HCT116 (cell line): ENCODE measurements at regions not wholly inside any gene's neighbourhood (a gene's known extent, or its start where the extent isn't known, plus 50 kb on each side); places are given as distances from the start of the nearest gene placed in this dataset.
A peak's percentile ranks its signal among the peaks of the same experiment; 100 is the strongest.

Source experiments
- ATAC-seq: fragments of 200-7000 bp; cut with Tn5 transposase; 2 replicates; pipeline ENCODE4 v1.9.1; 2020; ENCODE audit warnings: mild to moderate bottlenecking, moderate library complexity
- BruUV-seq: library from RNA; stranded (reverse); fragments of 400-500 nt; replicated peaks from 2 replicates; lab custom pipeline; 2021; lab: Mats Ljungman, UMichigan
- CTCF ChIA-PET: fragments of 300-600 bp; sonication (Branson Sonifier 250); formaldehyde crosslinking; loops from one replicate; lab custom pipeline; 2021; ENCODE audit warnings: antibody characterized with exemption; lab: Charles Lee
- POLR2A ChIA-PET: fragments of 300-600, 350-600 bp; sonication (Branson Sonifier 250); formaldehyde crosslinking; loops from one replicate; lab custom pipeline; 2021; ENCODE audit warnings: antibody characterized with exemption; lab: Charles Lee
- RAD21 ChIA-PET, 2 experiments: fragments of 300-600 bp; sonication (Branson Sonifier 250); formaldehyde crosslinking; loops; one replicate each; lab custom pipeline; 2023; ENCODE audit warnings: low total read pairs in 2 of 2; ENCODE audit not compliant: uncharacterized antibody in 2 of 2, unreplicated experiment in 2 of 2, low non-redundant PET in 1 of 2; lab: Charles Lee
- DNase-seq: peaks from one replicate; pipeline ENCODE4 v3.0.0-alpha.2; 2010; ENCODE audit warnings: low read depth, low spot score
- H2AFZ ChIP-seq: fragments of 200-600 bp; shearing (Covaris generic), sonication (generic); 2 replicates; pipeline ENCODE4 v1.6.1; 2017; ENCODE audit warnings: low read depth, mixed run types, mixed read lengths, antibody characterized with exemption, low read length; ENCODE audit not compliant: poor library complexity, severe bottlenecking
- H3K27ac ChIP-seq: 2 replicates; pipeline ENCODE4 v1.5.1; 2012; ENCODE audit warnings: low read depth, low read length
- H3K27me3 ChIP-seq: fragments of 200-600 bp; sonication (generic); 2 replicates; pipeline ENCODE4 v1.6.1; 2016; ENCODE audit warnings: mixed run types, low read length, mixed read lengths; ENCODE audit not compliant: insufficient read depth
- H3K36me3 ChIP-seq, 2 experiments: fragments of 200-500 bp in 1 of 2; fragments of 200-600 bp in 1 of 2; sonication (Bioruptor generic) in 1 of 2; sonication (generic) in 1 of 2; 2 replicates each; pipeline versions ENCODE4 v1.5.1 to v1.6.1; 2014 to 2016; ENCODE audit warnings: low read length in 2 of 2, inconsistent platforms in 1 of 2, mixed read lengths in 1 of 2, mixed run types in 1 of 2; ENCODE audit not compliant: insufficient read depth in 2 of 2, control insufficient read depth in 1 of 2
- H3K4me1 ChIP-seq, 2 experiments: fragments of 200-600 bp in 1 of 2; sonication (generic) in 1 of 2; 2 replicates each; pipeline versions ENCODE4 v1.5.1 to v1.6.1; 2012 to 2017; ENCODE audit warnings: low read length in 2 of 2, inconsistent platforms in 1 of 2, mild to moderate bottlenecking in 1 of 2, mixed read lengths in 1 of 2, mixed run types in 1 of 2, moderate library complexity in 1 of 2; ENCODE audit not compliant: insufficient read depth in 2 of 2, control insufficient read depth in 1 of 2
- H3K4me2 ChIP-seq: fragments of 200-600 bp; sonication (generic); 2 replicates; pipeline ENCODE4 v1.6.1; 2017; ENCODE audit warnings: mixed run types, low read length, mixed read lengths
- H3K4me3 ChIP-seq, 2 experiments: fragments of 200-600 bp in 1 of 2; sonication (generic) in 1 of 2; replicated peaks in 1 of 2; 2 replicates each; pipeline ENCODE4 v1.5.1; 2011 to 2016; ENCODE audit warnings: low read length in 2 of 2, control low read depth in 1 of 2, low read depth in 1 of 2, mild to moderate bottlenecking in 1 of 2, mixed read lengths in 1 of 2, mixed run types in 1 of 2
- H3K79me2 ChIP-seq: fragments of 200-600 bp; sonication (generic); 2 replicates; pipeline ENCODE4 v1.6.1; 2017; ENCODE audit warnings: mild to moderate bottlenecking, mixed run types, low read length, moderate library complexity, mixed read lengths; ENCODE audit not compliant: insufficient read depth
- H3K9ac ChIP-seq: fragments of 200-600 bp; sonication (generic); 2 replicates; pipeline ENCODE4 v1.6.1; 2016; ENCODE audit warnings: low read length, mixed read lengths
- H3K9me2 ChIP-seq: fragments of 200-600 bp; sonication (generic), shearing (Covaris generic); 2 replicates; pipeline ENCODE4 v1.6.1; 2017; ENCODE audit warnings: mixed run types, mild to moderate bottlenecking, moderate library complexity; ENCODE audit not compliant: insufficient read depth
- H3K9me3 ChIP-seq, 2 experiments: fragments of 200-500 bp in 1 of 2; fragments of 200-600 bp in 1 of 2; sonication (Bioruptor generic) in 1 of 2; sonication (generic) in 1 of 2; 2 replicates each; pipeline ENCODE4 v1.6.1; 2014 to 2017; ENCODE audit warnings: low read length in 2 of 2, mixed read lengths in 2 of 2, inconsistent platforms in 1 of 2, low read depth in 1 of 2, mild to moderate bottlenecking in 1 of 2, mixed run types in 1 of 2, moderate library complexity in 1 of 2; ENCODE audit not compliant: control insufficient read depth in 1 of 2, insufficient read depth in 1 of 2
- H4K20me1 ChIP-seq: fragments of 200-600 bp; sonication (generic), shearing (Covaris generic); 2 replicates; pipeline ENCODE4 v1.6.1; 2017; ENCODE audit warnings: mixed run types, mild to moderate bottlenecking, moderate library complexity; ENCODE audit not compliant: insufficient read depth
- CBX3 ChIP-seq: IDR thresholded peaks from 2 replicates; pipeline ENCODE4 v1.6.1; 2012; ENCODE audit warnings: low read depth
- CEBPB ChIP-seq: IDR thresholded peaks from 2 replicates; pipeline ENCODE4 v1.6.1; 2012; ENCODE audit warnings: low read depth
- EGR1 ChIP-seq: IDR thresholded peaks from 2 replicates; pipeline ENCODE4 v1.6.1; 2012; ENCODE audit warnings: low read depth
- FOSL1 ChIP-seq: IDR thresholded peaks from 2 replicates; pipeline ENCODE4 v1.6.1; 2012; ENCODE audit warnings: low read depth
- JUND ChIP-seq: IDR thresholded peaks from 2 replicates; pipeline ENCODE4 v1.6.1; 2012
- REST ChIP-seq: IDR thresholded peaks from 2 replicates; pipeline ENCODE4 v1.6.1; 2012; ENCODE audit warnings: low read depth
- YY1 ChIP-seq: IDR thresholded peaks from 2 replicates; pipeline ENCODE4 v1.6.1; 2011; ENCODE audit warnings: low read length, low read depth, moderate library complexity, mild to moderate bottlenecking; ENCODE audit not compliant: insufficient replicate concordance; ENCODE audit errors: extremely low read depth
- ZFX ChIP-seq: fragments of 450-650 bp; IDR thresholded peaks from 2 replicates; pipeline ENCODE4 v1.6.1; 2017
- intact Hi-C: fragments of 100-400 bp; cut with micrococcal nuclease; formaldehyde crosslinking; loops from 2 replicates; pipeline ENCODE4 v1.10.0; 2022
- TF ChIP-seq, protein P1 (sequence below): IDR thresholded peaks from 2 replicates; pipeline ENCODE4 v1.6.1; 2012

- ATAC-seq (no peak), DNase-seq (no peak)
- CTCF ChIA-PET = no interaction called here
- H3K4me3 ChIP-seq = no peak overlapping the region
- BruUV-seq = no TSS peak
- H3K79me2 ChIP-seq = no peaks in the 10 kb centered on the region
- H3K9me3 ChIP-seq = no peaks in the 10 kb centered on the region
- RAD21 ChIA-PET = no interaction called here
- intact Hi-C loops = no loop called here
- H3K27ac ChIP-seq = no peak overlapping the region
- H3K27me3 ChIP-seq = no peaks in the 10 kb centered on the region
- POLR2A ChIA-PET = no interaction called here
- no peaks in the 10 kb centered on the region for H3K9me2 ChIP-seq
- no peaks in the 10 kb centered on the region for H4K20me1 ChIP-seq
- TF ChIP-seq REST (no peak), ZFX (no peak), JUND (no peak), EGR1 (no peak), YY1 (no peak)
- TF ChIP-seq, protein P1, sequence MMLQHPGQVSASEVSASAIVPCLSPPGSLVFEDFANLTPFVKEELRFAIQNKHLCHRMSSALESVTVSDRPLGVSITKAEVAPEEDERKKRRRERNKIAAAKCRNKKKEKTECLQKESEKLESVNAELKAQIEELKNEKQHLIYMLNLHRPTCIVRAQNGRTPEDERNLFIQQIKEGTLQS = no peak
- H3K9ac ChIP-seq = no peak overlapping the region
- H3K4me1 ChIP-seq = no peaks in the 10 kb centered on the region
- no peak overlapping the region for H2AFZ ChIP-seq
- H3K4me2 ChIP-seq = no peak overlapping the region
- no peaks in the 10 kb centered on the region for H3K36me3 ChIP-seq
Observed at GRCh38 chr12:73266206-73266605, 994.0 kb downstream of the TRHDE start.

GRCh38 chr12:73274976-73275375 lies 1002.8 kb downstream of the TRHDE start:
- Histone ChIP-seq H3K27ac (no peak overlapping the region), H4K20me1 (no peaks in the 10 kb centered on the region), H3K9me3 (no peaks in the 10 kb centered on the region), H3K79me2 (no peaks in the 10 kb centered on the region), H3K4me3 (no peak overlapping the region), H3K27me3 (no peaks in the 10 kb centered on the region), H3K9ac (no peak overlapping the region), H3K4me1 (no peaks in the 10 kb centered on the region), H3K4me2 (no peak overlapping the region), H3K9me2 (no peaks in the 10 kb centered on the region), H3K36me3 (no peaks in the 10 kb centered on the region), H2AFZ (peak overlapping the region; percentile 25)
- CTCF ChIA-PET = no interaction called here
- TF ChIP-seq FOSL1 (peak; percentile 14; the same call in 1 of the 2 replicates), CBX3 (no peak), CEBPB (peak; percentile 54)
- RAD21 ChIA-PET = no interaction called here
- intact Hi-C loops = no loop called here
- ATAC-seq (no peak), DNase-seq (peak; percentile 1)
- POLR2A ChIA-PET = no interaction called here
- no TSS peak for BruUV-seq
